ENCODE measurements at regions not wholly inside any gene's neighbourhood (a gene's known extent, or its start where the extent isn't known, plus 50 kb on each side); places are given as distances from the start of the nearest gene placed in this dataset.
"Not testable (repeated sequence)": the region's sequence is repeated elsewhere in the genome, so short reads cannot be mapped to it uniquely, and the experiment has no call there.

DNA sequence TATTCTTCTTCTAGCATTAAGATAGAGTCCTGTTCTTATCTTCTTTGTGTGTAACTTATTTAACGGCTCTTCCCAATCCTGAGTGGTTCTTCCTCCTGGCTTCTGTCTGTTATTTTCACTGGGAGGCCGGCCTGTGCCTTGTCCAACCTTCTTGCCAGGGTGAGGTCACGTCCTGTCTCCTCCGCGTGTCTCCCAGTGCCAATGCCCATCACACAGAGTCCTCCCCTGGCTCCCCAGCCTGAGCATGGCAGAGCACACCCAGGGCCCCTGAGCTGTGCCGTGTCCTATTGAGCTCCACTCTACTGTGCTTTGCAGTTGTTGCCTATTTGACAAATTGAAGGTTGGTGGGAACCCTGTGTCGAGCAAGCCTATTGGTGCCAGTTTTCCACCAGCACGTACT is 487.3 kb downstream of the BRD1 start:
- H3K4me3 ChIP-seq (ENCODE audit: low read depth, low read length), result no peak overlapping the region
- TF ChIP-seq, protein P1, sequence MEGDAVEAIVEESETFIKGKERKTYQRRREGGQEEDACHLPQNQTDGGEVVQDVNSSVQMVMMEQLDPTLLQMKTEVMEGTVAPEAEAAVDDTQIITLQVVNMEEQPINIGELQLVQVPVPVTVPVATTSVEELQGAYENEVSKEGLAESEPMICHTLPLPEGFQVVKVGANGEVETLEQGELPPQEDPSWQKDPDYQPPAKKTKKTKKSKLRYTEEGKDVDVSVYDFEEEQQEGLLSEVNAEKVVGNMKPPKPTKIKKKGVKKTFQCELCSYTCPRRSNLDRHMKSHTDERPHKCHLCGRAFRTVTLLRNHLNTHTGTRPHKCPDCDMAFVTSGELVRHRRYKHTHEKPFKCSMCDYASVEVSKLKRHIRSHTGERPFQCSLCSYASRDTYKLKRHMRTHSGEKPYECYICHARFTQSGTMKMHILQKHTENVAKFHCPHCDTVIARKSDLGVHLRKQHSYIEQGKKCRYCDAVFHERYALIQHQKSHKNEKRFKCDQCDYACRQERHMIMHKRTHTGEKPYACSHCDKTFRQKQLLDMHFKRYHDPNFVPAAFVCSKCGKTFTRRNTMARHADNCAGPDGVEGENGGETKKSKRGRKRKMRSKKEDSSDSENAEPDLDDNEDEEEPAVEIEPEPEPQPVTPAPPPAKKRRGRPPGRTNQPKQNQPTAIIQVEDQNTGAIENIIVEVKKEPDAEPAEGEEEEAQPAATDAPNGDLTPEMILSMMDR (IDR thresholded peaks at IDR 0.05; ENCODE audit: borderline replicate concordance, insufficient read depth, low read depth, low read length), result no peak

DNA sequence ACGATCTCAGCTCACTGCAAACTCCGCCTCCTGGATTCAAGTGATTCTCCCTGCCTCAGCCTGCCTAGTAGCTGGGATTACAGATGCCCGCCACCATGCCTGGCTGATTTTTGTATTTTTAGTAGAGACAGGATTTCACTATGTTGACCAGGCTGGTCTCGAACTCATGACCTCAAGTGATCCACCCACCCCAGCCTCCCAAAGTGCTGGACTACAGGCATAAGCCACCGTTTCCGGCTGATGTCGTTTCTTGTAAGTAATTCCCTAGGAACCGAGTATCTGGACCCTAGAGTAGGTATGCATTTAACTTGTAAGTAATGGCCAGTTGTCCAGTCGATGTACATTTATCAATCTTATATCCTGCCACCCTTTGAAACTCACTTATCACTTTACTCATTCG is 491.2 kb downstream of the BRD1 start:
- not testable (repeated sequence) for H3K4me3 ChIP-seq (ENCODE audit: low read depth, low read length)

DNA sequence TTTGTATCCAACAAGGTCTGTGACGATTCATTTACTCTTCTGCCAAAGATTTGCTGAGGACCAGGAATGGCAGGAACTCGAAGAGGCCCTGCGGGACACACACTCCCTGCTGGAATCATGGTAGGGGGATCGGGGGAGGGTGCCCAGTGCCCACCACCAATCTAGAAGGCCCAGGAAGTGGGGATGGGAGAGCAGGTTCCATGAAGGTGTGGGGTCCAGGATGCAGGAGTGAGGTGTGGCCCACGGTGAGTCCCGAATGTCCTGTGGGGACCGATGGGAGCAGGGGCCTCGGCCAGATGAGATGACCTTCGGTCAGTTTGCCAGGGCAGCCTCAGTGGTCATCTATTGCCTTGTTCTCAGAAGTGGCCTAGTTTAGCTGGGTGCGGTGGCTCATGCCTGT is 492.7 kb downstream of the BRD1 start:
- no peak overlapping the region for H3K4me3 ChIP-seq (ENCODE audit: low read depth, low read length)
- TF ChIP-seq, protein P1 (IDR thresholded peaks at IDR 0.05; ENCODE audit: borderline replicate concordance, insufficient read depth, low read depth, low read length), result no peak

DNA sequence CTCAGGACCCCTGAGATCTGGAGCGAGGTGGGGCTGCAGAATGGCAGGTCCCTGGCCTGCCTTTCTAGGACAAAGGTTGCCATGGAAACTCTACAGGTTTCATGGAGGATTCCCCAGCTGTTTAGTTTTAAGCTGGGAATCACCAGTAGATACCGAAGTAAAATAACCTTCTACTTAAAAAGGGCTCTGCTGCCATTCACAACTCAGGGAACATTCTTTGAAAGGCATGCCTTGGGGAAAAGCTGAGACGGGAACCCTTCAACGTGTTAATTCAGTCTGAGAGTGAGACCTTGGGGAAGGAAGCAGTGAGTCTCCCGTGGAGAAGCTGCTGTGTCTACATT is 493.3 kb downstream of the BRD1 start:
- TF ChIP-seq, protein P1 (IDR thresholded peaks at IDR 0.05; ENCODE audit: borderline replicate concordance, insufficient read depth, low read depth, low read length), result no peak
- no peak overlapping the region for H3K4me3 ChIP-seq (ENCODE audit: low read depth, low read length)

DNA sequence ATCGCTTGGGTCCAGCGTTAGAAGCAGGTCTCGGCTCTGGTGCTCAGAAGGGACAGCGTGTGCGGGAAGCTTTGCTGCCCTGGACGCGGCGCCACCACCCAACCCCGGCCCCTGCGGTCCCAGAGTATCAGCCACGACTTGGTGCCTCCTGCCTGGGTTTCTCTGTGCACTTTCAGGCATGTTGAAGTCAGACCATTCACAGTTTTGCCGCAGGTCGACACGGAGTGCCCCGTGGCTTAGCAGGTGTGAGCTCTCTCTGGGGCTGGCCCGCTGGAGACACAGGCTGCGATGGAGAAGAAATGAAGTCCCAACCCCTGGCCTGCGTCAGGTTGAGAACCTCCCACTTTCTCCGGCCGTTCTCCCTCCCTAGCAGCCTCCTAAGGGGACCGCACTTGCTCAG is 494.5 kb downstream of the BRD1 start:
- TF ChIP-seq, protein P1 (IDR thresholded peaks at IDR 0.05; ENCODE audit: borderline replicate concordance, insufficient read depth, low read depth, low read length), result no peak
- H3K4me3 ChIP-seq (ENCODE audit: low read depth, low read length), result no peak overlapping the region

DNA sequence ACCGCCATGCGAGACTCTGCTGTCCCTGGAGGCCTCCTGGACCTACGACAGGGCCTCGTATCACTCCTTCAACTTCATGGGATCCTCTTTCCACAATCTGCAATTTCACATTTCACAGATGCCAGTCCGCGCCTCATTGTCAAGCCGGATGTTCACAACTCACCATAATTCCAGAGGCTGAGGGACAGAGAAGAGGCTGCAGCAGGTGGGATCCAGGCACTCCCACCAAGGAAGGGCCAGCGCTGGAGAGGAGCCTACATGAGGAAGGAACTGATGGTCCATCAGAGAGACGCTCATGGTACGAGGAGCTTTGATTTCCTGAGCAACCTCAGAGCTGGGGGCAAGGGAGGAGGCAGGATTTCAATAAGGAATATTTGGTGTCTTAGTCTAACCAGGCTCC is 495.0 kb downstream of the BRD1 start:
- TF ChIP-seq, protein P1 (IDR thresholded peaks at IDR 0.05; ENCODE audit: borderline replicate concordance, insufficient read depth, low read depth, low read length), result no peak

DNA sequence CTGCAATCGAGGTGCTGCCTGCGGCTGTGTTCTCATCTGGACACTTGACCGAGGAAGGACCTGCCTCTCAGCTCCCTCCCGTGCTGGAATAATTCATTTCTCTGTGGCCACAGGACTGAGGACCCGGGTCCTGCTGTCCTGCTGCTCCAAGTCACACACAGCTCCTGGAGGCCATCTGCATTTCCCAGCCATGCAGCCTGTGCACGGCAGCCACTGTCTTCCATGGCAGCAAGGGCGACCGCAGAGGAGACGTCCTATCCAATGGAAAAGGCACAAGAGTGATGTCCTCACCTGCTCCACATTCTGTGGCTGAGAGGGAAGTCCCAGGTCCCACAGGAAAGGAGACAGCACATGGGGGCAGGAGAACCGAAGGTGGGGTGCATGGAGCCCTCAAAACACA is 495.8 kb downstream of the BRD1 start:
- H3K4me3 ChIP-seq (ENCODE audit: low read depth, low read length), result no peak overlapping the region
- TF ChIP-seq, protein P1 (IDR thresholded peaks at IDR 0.05; ENCODE audit: borderline replicate concordance, insufficient read depth, low read depth, low read length), result no peak

More for the DNA sequence above, 495.0 kb downstream of the BRD1 start:
- no peak overlapping the region for H3K4me3 ChIP-seq (ENCODE audit: low read depth, low read length)

DNA sequence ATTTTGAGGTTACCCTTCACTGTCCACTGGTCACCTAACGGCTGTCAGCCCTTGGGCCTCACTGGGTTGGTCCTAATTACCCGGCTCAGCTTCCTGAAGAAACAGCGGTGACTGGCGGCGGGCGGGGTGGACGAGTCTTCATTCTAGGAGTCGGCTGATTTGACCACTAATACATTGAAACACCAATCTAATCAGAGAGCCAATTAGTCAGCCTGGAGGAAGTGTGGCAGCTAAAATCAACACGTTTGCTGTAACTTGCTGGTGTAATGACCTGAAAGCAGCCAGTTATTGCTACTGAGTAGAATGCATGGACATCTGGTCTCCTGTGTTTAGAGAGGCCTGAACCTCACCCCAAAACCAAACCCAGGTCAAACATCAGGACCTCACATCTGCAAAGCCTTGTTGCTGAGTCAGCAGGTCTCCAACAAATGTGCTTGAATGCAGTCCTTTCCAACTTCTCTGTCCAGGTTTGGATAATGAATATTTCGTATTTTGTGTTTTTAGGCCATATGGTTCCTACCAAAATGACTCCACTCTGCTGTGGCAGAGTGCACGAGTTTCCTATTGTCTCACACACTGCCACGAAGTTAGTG is 496.4 kb downstream of the BRD1 start:
- TF ChIP-seq, protein P1 (IDR thresholded peaks at IDR 0.05; ENCODE audit: borderline replicate concordance, insufficient read depth, low read depth, low read length), result no peak

More for the DNA sequence above, 496.4 kb downstream of the BRD1 start:
- no peak overlapping the region for H3K4me3 ChIP-seq (ENCODE audit: low read depth, low read length)
